ENCODE measurements at regions not wholly inside any gene's neighbourhood (a gene's known extent, or its start where the extent isn't known, plus 50 kb on each side); places are given as distances from the start of the nearest gene placed in this dataset.

DNA sequence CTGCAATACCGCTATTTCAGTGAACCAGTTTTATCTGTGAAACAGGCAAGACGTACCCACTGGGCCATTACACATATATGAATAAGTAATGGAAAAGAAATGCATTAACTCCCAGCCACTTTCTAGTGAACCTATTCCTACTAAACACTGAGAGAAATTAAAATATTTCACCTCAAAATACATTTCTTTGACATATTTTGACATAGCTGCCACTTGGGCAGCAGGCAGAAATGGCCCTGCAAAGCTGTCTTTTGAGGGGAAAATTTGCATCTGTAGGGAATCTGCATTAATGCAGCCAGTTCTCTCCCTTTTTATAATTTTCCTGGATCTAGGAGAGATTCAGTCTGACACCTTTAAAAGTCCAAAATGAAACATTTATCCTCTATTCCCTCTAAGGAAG, 714.8 kb upstream of the POM121L12 start:
- TF ChIP-seq, protein P1, sequence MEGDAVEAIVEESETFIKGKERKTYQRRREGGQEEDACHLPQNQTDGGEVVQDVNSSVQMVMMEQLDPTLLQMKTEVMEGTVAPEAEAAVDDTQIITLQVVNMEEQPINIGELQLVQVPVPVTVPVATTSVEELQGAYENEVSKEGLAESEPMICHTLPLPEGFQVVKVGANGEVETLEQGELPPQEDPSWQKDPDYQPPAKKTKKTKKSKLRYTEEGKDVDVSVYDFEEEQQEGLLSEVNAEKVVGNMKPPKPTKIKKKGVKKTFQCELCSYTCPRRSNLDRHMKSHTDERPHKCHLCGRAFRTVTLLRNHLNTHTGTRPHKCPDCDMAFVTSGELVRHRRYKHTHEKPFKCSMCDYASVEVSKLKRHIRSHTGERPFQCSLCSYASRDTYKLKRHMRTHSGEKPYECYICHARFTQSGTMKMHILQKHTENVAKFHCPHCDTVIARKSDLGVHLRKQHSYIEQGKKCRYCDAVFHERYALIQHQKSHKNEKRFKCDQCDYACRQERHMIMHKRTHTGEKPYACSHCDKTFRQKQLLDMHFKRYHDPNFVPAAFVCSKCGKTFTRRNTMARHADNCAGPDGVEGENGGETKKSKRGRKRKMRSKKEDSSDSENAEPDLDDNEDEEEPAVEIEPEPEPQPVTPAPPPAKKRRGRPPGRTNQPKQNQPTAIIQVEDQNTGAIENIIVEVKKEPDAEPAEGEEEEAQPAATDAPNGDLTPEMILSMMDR (IDR thresholded peaks at IDR 0.05) = no peak
- no peak for TF ChIP-seq POLR2A (IDR thresholded peaks at IDR 0.05)
- TF ChIP-seq POLR2AphosphoS5 (IDR thresholded peaks at IDR 0.05) = no peak
- TF ChIP-seq EP300 (IDR thresholded peaks at IDR 0.05; ENCODE audit: low read depth) = no peak
